Prostate gland (tissue), 2 donors: ENCODE measurements at regions not wholly inside any gene's neighbourhood (a gene's known extent, or its start where the extent isn't known, plus 50 kb on each side); places are given as distances from the start of the nearest gene placed in this dataset.

ENCODE experiments used
- CTCF ChIP-seq, 4 experiments: fragments of 200-600 bp in 2 of 4; fragments of 450-650 bp in 2 of 4; sonication (generic) in 2 of 4; IDR thresholded peaks; 1 replicate in 3 of 4; 2 replicates in 1 of 4; pipeline ENCODE4 v1.5.1; 2016 to 2019; ENCODE audit warnings: antibody characterized with exemption in 4 of 4, mild to moderate bottlenecking in 2 of 4, moderate library complexity in 2 of 4
- POLR2A ChIP-seq: fragments of 450-650 bp; IDR thresholded peaks from one replicate; pipeline ENCODE4 v1.6.1; 2016; ENCODE audit warnings: antibody characterized with exemption, mild to moderate bottlenecking

DNA sequence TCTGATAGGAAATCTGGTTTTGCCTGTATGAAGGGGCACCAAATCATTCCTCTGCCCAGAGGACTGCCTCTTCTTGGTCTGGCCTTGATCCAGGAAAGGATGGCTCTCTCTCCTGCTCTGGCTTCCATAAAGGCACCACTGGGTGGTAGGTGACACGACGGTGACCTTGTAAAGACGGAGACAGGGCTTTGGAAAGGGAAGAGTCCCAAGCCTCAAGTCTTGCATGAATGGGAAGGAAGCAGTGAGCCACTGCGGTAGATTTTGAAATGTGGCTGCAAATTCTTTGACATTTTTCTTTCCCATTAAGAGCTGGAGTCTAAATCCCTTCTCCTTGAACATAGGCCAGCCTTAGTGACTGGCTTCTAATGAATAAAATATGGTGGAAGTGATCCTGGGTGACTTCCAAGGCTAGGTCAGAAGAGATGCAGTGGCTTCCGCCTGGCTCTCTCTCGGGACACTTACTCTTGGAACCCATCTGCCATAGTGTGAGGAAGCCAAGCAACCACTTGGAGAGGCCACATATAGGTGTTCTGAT is 347.4 kb downstream of the BCOR start:
- no peak for TF ChIP-seq POLR2A
- TF ChIP-seq CTCF (IDR thresholded peaks at IDR 0.05): no peak
